Effector memory CD8-positive, alpha-beta T cell (primary cell): ENCODE measurements at regions not wholly inside any gene's neighbourhood (a gene's known extent, or its start where the extent isn't known, plus 50 kb on each side); places are given as distances from the start of the nearest gene placed in this dataset.

Experiments
- ATAC-seq: fragments of 150-1000 bp; cut with Tn5 transposase; replicated peaks from 2 replicates; pipeline ENCODE4 v1.10.0; 2021; ENCODE audit warnings: mild to moderate bottlenecking, moderate library complexity
- DNase-seq, 3 experiments: peaks; one replicate each; pipeline ENCODE4 v3.0.0; 2021
- H3K27ac Mint-ChIP-seq, 2 donors: one replicate each; pipeline ENCODE4 v1.8.0; 2022; ENCODE audit warnings: mild to moderate bottlenecking in 2 of 2, mixed read lengths in 2 of 2, moderate library complexity in 2 of 2
- H3K27me3 Mint-ChIP-seq, 2 donors: one replicate each; pipeline ENCODE4 v1.8.0; 2022; ENCODE audit warnings: mixed read lengths in 2 of 2
- H3K36me3 Mint-ChIP-seq: one replicate; pipeline ENCODE4 v1.8.0; 2022; ENCODE audit warnings: mild to moderate bottlenecking, moderate library complexity, mixed read lengths; ENCODE audit not compliant: insufficient read depth
- H3K4me1 Mint-ChIP-seq, 2 donors: one replicate each; pipeline ENCODE4 v1.8.0; 2022; ENCODE audit warnings: low read depth in 2 of 2, mixed read lengths in 2 of 2
- H3K4me3 Mint-ChIP-seq, 2 donors: one replicate each; pipeline ENCODE4 v1.8.0; 2022; ENCODE audit warnings: mild to moderate bottlenecking in 2 of 2, mixed read lengths in 2 of 2, moderate library complexity in 2 of 2
- H3K9me3 Mint-ChIP-seq, 2 donors: one replicate each; pipeline ENCODE4 v1.8.0; 2022; ENCODE audit warnings: mixed read lengths in 2 of 2

- Mint-ChIP-seq H3K27me3 (no peaks in the 10 kb centered on the region), H3K4me1 (no peaks in the 10 kb centered on the region), H3K9me3 (peaks cover 7 to 11% of the 10 kb centered on the region in 2 donors), H3K36me3 (no peaks in the 10 kb centered on the region), H3K27ac (no peak overlapping the region), H3K4me3 (no peak overlapping the region)
- DNase-seq (no peak), ATAC-seq (no peak)
Observed at GRCh38 chr9:10744669-10745068, 131.9 kb upstream of the PTPRD start.

GRCh38 chr9:10753474-10753873 is 140.7 kb upstream of the PTPRD start:
- H3K4me1 Mint-ChIP-seq: no peaks in the 10 kb centered on the region
- DNase-seq: no peak
- H3K27me3 Mint-ChIP-seq: no peaks in the 10 kb centered on the region
- no peak overlapping the region for H3K4me3 Mint-ChIP-seq
- ATAC-seq: no peak
- no peak overlapping the region for H3K27ac Mint-ChIP-seq
- no peaks in the 10 kb centered on the region for H3K36me3 Mint-ChIP-seq
- H3K9me3 Mint-ChIP-seq: peaks cover 5 to 7% of the 10 kb centered on the region in 2 donors

GRCh38 chr9:10764481-10764880 is 151.7 kb upstream of the PTPRD start:
- H3K36me3 Mint-ChIP-seq: no peaks in the 10 kb centered on the region
- H3K9me3 Mint-ChIP-seq: peaks cover 10 to 11% of the 10 kb centered on the region in 2 donors
- DNase-seq (no peak), ATAC-seq (no peak)
- H3K27me3 Mint-ChIP-seq: no peaks in the 10 kb centered on the region
- H3K4me1 Mint-ChIP-seq: no peaks in the 10 kb centered on the region
- no peak overlapping the region for H3K4me3 Mint-ChIP-seq
- no peak overlapping the region for H3K27ac Mint-ChIP-seq

- no peaks in the 10 kb centered on the region for H3K4me1 Mint-ChIP-seq
- no peak overlapping the region for H3K4me3 Mint-ChIP-seq
- H3K27me3 Mint-ChIP-seq: no peaks in the 10 kb centered on the region
- ATAC-seq: no peak
- H3K36me3 Mint-ChIP-seq: no peaks in the 10 kb centered on the region
- no peak overlapping the region for H3K27ac Mint-ChIP-seq
- peaks cover 8 to 12% of the 10 kb centered on the region in 2 donors for H3K9me3 Mint-ChIP-seq
- DNase-seq: no peak
Observed at GRCh38 chr9:10773136-10773535, 160.3 kb upstream of the PTPRD start.

GRCh38 chr9:10774051-10774450 is 161.2 kb upstream of the PTPRD start:
- no peak overlapping the region for H3K27ac Mint-ChIP-seq
- no peaks in the 10 kb centered on the region for H3K27me3 Mint-ChIP-seq
- DNase-seq (no peak), ATAC-seq (no peak)
- no peak overlapping the region for H3K4me3 Mint-ChIP-seq
- no peaks in the 10 kb centered on the region for H3K4me1 Mint-ChIP-seq
- H3K9me3 Mint-ChIP-seq: peaks cover 8 to 12% of the 10 kb centered on the region in 2 donors
- H3K36me3 Mint-ChIP-seq: no peaks in the 10 kb centered on the region

- DNase-seq: no peak
Observed at GRCh38 chr9:10785255-10785654, 172.5 kb upstream of the PTPRD start.

GRCh38 chr9:10793306-10793705 is 180.5 kb upstream of the PTPRD start:
- Mint-ChIP-seq H3K9me3 (peaks cover 13 to 47% of the 10 kb centered on the region in 2 donors), H3K4me1 (no peaks in the 10 kb centered on the region), H3K27ac (no peak overlapping the region), H3K27me3 (no peaks in the 10 kb centered on the region), H3K36me3 (no peaks in the 10 kb centered on the region), H3K4me3 (no peak overlapping the region)
- ATAC-seq (no peak), DNase-seq (no peak)

More at GRCh38 chr9:10785255-10785654, 172.5 kb upstream of the PTPRD start:
- H3K4me3 Mint-ChIP-seq: no peak overlapping the region
- H3K27me3 Mint-ChIP-seq: no peaks in the 10 kb centered on the region
- H3K36me3 Mint-ChIP-seq: no peaks in the 10 kb centered on the region
- no peak overlapping the region for H3K27ac Mint-ChIP-seq
- no peak for ATAC-seq
- no peaks in the 10 kb centered on the region for H3K4me1 Mint-ChIP-seq
- H3K9me3 Mint-ChIP-seq: peaks cover 8 to 12% of the 10 kb centered on the region in 2 donors

- Mint-ChIP-seq H3K4me1 (no peaks in the 10 kb centered on the region), H3K27ac (no peak overlapping the region), H3K27me3 (no peaks in the 10 kb centered on the region), H3K36me3 (no peaks in the 10 kb centered on the region), H3K4me3 (no peak overlapping the region), H3K9me3 (peaks cover 7 to 11% of the 10 kb centered on the region in 2 donors)
- ATAC-seq (no peak), DNase-seq (no peak)
Observed at GRCh38 chr9:10804486-10804885, 191.7 kb upstream of the PTPRD start.

GRCh38 chr9:10806868-10807267 is 194.1 kb upstream of the PTPRD start:
- no peak for ATAC-seq
- H3K9me3 Mint-ChIP-seq: peaks cover 8 to 9% of the 10 kb centered on the region in 2 donors
- H3K36me3 Mint-ChIP-seq: no peaks in the 10 kb centered on the region
- no peak overlapping the region for H3K27ac Mint-ChIP-seq
- H3K4me3 Mint-ChIP-seq: no peak overlapping the region
- no peak for DNase-seq
- no peaks in the 10 kb centered on the region for H3K4me1 Mint-ChIP-seq
- no peaks in the 10 kb centered on the region for H3K27me3 Mint-ChIP-seq

- H3K4me1 Mint-ChIP-seq: no peaks in the 10 kb centered on the region
- peaks cover 22 to 24% of the 10 kb centered on the region in 2 donors for H3K9me3 Mint-ChIP-seq
- H3K27ac Mint-ChIP-seq: no peak overlapping the region
- H3K4me3 Mint-ChIP-seq: no peak overlapping the region
- ATAC-seq (no peak), DNase-seq (no peak)
- H3K27me3 Mint-ChIP-seq: no peaks in the 10 kb centered on the region
- H3K36me3 Mint-ChIP-seq: no peaks in the 10 kb centered on the region
Observed at GRCh38 chr9:10818206-10818605, 205.4 kb upstream of the PTPRD start.

- no peaks in the 10 kb centered on the region for H3K36me3 Mint-ChIP-seq
- no peak overlapping the region for H3K4me3 Mint-ChIP-seq
- DNase-seq: no peak
- no peaks in the 10 kb centered on the region for H3K27me3 Mint-ChIP-seq
- H3K4me1 Mint-ChIP-seq: no peaks in the 10 kb centered on the region
- H3K27ac Mint-ChIP-seq: no peak overlapping the region
- H3K9me3 Mint-ChIP-seq: peaks cover 5 to 12% of the 10 kb centered on the region in 2 donors
- ATAC-seq: no peak
Observed at GRCh38 chr9:10835791-10836463, 223.1 kb upstream of the PTPRD start.

- Mint-ChIP-seq H3K9me3 (peaks cover 0 to 3% of the 10 kb centered on the region in 2 donors), H3K27me3 (no peaks in the 10 kb centered on the region)
- ATAC-seq: no peak
Observed at GRCh38 chr9:10843151-10843550, 230.3 kb upstream of the PTPRD start.

GRCh38 chr9:10855847-10856246 is 243.0 kb upstream of the PTPRD start:
- ATAC-seq: no peak
- Mint-ChIP-seq H3K9me3 (peaks cover 4 to 17% of the 10 kb centered on the region in 2 donors), H3K4me3 (no peak overlapping the region), H3K4me1 (no peaks in the 10 kb centered on the region), H3K36me3 (no peaks in the 10 kb centered on the region), H3K27me3 (no peaks in the 10 kb centered on the region), H3K27ac (no peak overlapping the region)
- no peak for DNase-seq

More at GRCh38 chr9:10843151-10843550, 230.3 kb upstream of the PTPRD start:
- Mint-ChIP-seq H3K27ac (no peak overlapping the region), H3K4me1 (no peaks in the 10 kb centered on the region), H3K36me3 (no peaks in the 10 kb centered on the region), H3K4me3 (no peak overlapping the region)
- no peak for DNase-seq

GRCh38 chr9:10858817-10859216 is 246.0 kb upstream of the PTPRD start:
- Mint-ChIP-seq H3K27ac (no peak overlapping the region), H3K9me3 (peaks cover 6 to 17% of the 10 kb centered on the region in 2 donors), H3K27me3 (no peaks in the 10 kb centered on the region), H3K36me3 (no peaks in the 10 kb centered on the region), H3K4me3 (no peak overlapping the region), H3K4me1 (no peaks in the 10 kb centered on the region)
- DNase-seq (no peak), ATAC-seq (no peak)
